ENCODE measurements at regions not wholly inside any gene's neighbourhood (a gene's known extent, or its start where the extent isn't known, plus 50 kb on each side); places are given as distances from the start of the nearest gene placed in this dataset.
"Not testable (repeated sequence)": the region's sequence is repeated elsewhere in the genome, so short reads cannot be mapped to it uniquely, and the experiment has no call there.

GRCh38 chr17:14547556-14547955 lies 246.7 kb downstream of the HS3ST3B1 start:
- DNase-seq (ENCODE audit: low read depth in 2 of 2), result no peak

DNA sequence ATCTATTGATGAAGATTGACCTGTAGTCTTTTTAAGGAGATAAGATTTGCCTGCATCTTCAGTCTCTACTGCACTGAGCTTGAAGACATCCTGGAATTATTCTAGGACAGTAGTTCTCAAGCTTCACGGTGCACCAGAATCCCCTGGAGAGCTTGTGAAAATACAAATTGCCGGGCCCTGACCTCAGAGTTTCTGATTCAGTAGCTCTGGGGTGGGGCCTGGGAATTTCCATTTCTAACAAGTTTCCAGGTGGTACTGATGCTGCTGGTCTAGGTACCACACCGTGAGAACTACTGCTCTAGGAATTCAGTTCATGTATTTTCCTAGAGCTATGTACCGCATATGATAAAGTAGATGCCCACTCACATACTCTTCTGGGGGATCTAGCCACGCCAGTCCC lies 246.1 kb downstream of the HS3ST3B1 start:
- no peak for DNase-seq (ENCODE audit: low read depth in 2 of 2)

DNA sequence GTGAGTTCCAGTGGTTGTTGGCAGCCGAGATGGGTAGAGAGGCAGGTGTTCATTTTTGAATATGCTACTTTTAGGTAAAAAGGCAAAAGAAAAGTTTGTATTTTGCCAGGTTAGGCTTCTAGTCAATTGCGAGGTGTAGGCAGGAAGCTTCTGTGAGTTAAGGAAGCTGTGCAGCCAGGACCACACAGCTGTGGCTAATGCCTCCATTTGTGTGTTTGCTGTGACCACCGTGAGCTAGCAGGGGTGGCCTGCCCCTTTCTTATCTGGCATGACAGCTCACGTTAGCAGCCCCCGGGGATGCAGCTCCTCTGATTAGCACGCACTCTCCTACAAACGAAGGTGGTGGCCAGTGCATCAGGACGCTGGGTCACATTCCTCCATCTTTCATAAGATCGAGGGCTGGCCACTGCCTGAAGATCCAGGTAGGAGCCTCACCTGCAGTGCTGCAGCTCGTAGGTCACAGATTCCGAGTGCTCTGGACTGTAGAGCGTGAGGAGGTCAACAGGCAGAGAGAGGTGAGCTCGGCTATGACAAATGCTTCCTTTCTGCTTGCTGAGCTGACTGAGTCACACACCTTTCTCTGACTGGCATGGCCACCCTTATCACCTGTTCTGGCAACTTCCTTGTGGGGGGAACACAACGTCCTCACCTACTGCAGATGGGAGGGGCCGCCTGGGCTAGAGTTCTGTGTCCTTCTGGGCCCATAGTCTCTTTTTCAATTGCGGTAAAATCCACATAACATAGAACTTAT lies 244.4 kb downstream of the HS3ST3B1 start:
- DNase-seq (ENCODE audit: low read depth in 2 of 2), result no peak

DNA sequence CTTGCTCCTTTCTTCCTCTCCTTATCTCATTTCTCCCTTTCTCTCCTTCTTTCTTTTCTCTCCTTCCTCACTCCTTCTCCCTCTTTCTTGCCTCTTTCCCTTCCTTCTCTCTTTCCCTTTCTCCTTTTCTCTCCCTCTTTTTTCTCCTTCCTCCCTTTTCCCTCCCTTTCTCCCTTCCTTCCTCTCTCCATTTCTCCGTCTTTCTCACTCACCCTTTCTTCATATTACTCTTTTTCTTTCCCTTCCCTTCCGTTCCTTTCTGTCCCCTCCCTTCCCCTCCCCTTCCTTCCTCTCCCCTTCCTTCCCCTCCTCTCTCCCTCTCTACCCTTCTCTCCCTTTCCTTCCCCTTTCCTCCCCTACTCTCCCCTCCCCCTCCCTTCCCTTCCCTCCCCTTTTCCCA lies 240.8 kb downstream of the HS3ST3B1 start:
- DNase-seq (ENCODE audit: low read depth in 2 of 2), result no peak

GRCh38 chr17:14539801-14540200 lies 238.9 kb downstream of the HS3ST3B1 start:
- DNase-seq (ENCODE audit: low read depth in 2 of 2), result no peak

DNA sequence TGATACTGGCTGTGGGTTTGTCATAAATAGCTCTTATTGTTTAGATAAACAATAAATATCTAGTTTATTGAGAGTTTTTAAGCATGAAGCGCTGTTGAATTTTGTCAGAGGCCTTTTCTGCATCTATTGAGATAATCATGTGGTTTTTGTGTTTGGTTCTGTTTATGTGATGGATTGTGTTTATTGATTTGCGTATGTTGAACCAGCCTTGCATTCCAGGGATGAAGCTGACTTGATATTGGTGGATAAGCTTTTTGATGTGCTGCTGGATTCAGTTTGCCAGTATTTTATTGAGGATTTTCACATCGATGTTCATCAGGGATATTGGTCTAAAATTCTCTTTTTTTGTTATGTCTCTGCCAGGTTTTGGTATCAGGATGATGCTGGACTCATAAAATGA lies 231.4 kb downstream of the HS3ST3B1 start:
- not testable (repeated sequence) for DNase-seq (ENCODE audit: low read depth in 2 of 2)

DNA sequence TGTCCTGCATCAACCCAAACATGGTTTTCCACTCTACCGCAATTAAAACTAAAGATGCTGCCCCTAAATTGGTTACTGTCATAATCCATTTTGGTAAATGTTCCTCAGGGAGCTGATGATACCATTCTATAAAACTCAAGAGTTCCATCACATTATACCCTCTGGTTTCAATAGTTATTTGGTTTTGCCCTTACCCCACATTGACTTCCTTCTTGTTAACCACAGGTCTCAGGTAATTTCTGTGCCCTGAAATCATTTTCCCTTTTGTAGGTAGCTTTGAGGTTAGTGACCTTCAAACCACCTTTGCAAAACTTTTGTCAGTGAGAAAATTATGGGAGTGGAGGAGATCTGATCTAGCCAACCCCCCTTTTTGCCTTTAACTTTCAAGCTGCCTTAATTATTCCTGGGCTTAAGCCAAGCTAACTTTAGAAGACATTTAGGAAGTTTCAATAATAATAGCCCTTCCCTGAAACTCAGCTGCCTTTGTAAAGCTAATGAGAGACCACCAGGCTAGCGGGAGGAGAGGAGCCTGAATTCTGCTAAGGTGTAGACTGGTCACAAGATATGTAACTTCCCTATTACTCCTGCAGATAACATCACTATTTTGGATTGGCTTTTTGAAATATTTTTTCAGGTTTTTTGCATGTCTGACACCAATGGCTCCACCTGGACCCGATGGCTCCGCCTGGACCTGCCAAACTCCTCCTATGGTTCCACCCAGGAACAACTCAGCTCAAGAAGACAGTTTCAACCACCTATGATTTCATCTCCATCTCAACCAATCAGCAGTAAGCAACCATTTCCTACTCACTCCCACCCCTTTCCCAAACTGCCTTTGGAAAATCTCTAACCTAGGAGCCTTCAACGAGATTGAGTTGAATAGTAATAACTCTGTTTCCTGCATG lies 224.9 kb downstream of the HS3ST3B1 start:
- no peak for DNase-seq (ENCODE audit: low read depth in 2 of 2)

- no peak for DNase-seq (ENCODE audit: low read depth in 2 of 2)
Measured at GRCh38 chr17:14522795-14523387, 222.0 kb downstream of the HS3ST3B1 start.

DNA sequence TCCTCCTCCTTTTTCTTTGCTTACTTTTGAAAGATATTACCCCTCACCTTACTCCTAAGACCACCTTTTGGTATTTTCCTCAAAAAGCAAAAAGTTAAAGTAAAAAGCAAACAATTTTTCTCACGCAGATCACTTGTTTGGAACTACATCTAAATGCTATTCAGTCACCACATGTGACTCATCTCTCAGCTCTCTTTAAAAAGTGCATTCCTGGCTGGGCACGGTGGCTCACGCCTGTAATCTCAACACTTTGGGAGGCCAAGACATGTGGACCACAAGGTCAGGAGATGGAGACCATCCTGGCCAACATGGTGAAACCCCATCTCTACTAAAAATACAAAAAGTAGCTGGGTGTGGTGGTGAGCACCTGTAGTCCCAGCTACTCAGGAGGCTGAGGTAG lies 218.0 kb downstream of the HS3ST3B1 start:
- DNase-seq (ENCODE audit: low read depth in 2 of 2), result not testable (repeated sequence)

GRCh38 chr17:14514973-14515372 lies 214.1 kb downstream of the HS3ST3B1 start:
- DNase-seq (ENCODE audit: low read depth in 2 of 2), result no peak

DNA sequence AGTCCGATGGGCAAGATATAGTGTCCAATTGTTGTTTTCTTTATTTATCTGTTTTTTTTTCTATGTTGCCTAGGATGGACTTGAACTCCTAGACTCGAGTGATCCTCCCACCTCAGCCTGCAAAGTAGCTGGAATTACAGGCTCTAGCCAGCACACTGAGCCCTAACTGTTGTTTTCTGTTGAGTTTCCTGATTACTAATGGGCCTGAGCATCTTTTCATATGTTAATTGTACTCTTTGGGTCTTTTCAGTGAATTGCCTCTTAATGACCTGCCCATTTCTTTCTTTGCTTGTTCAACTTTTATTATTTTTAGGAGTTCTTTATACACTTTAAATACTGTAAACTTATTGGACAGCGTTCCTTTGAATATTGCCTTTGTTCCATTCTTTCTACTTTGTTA lies 213.0 kb downstream of the HS3ST3B1 start:
- DNase-seq (ENCODE audit: low read depth in 2 of 2), result no peak

DNA sequence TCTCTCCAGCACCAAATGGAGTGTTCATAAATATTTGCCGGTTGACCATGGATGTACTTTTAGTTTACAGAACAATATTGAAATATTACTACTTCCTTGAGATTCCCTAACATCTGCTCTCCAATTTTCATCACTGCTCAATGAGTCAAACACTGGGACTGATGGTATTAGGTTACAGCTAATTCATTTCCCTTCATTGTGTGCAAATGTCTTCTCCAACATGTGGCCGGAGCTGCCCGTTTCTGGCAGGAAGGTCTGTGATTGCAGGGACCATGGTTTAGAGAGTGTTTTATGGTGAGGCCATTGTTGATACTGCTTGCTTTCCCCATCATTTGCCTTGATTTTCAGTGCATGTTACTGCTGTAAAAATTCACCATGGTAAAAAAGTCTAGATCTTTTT lies 209.3 kb downstream of the HS3ST3B1 start:
- DNase-seq (ENCODE audit: low read depth in 2 of 2), result no peak

DNA sequence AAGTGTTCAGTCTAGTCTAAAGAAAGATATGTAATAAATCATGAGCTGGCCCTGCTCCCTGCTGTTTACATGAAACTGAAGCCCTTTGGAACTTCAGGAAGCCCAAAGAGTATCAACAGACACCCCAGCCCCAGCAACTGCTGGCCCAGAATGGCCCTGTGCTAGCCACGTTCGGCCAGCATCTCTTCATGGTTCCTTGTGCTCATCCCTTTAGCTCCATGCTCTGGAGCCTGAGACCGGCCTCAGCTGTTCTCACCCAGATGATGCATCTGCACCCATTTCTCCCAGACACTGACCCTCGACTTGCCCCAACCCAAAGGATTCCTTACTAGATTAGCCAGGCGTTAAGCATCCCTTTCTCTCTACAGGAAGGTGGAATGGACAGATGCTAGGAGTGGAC lies 207.3 kb downstream of the HS3ST3B1 start:
- no peak for DNase-seq (ENCODE audit: low read depth in 2 of 2)

GRCh38 chr17:14506364-14506763 lies 205.5 kb downstream of the HS3ST3B1 start:
- DNase-seq (ENCODE audit: low read depth in 2 of 2), result no peak

- DNase-seq (ENCODE audit: low read depth in 2 of 2), result no peak
Measured at GRCh38 chr17:14505606-14506005, 204.7 kb downstream of the HS3ST3B1 start.

DNA sequence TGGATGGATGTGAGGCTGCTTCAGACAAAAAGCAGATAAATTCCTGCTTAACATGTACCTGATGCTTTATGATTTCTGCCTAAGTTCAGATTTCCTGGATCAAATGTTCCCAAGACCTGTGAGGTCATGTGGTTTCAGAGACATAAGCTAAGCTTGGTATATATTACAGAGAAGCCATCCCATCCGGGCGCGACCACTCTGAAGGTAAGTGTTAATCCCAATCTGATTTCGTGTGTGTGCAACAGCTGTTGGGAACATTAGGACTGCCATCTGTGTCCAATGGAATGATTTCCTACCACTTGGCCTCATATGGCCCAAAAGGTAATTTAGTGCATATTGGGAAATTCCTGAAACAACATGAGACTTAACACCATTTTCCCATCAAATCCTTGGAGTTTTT lies 199.1 kb downstream of the HS3ST3B1 start:
- DNase-seq (ENCODE audit: low read depth in 2 of 2), result no peak

- DNase-seq (ENCODE audit: low read depth in 2 of 2), result no peak
Measured at GRCh38 chr17:14498812-14499211, 197.9 kb downstream of the HS3ST3B1 start.

GRCh38 chr17:14494161-14494560 lies 193.3 kb downstream of the HS3ST3B1 start:
- DNase-seq (ENCODE audit: low read depth in 2 of 2), result no peak

GRCh38 chr17:14489986-14490385 lies 189.1 kb downstream of the HS3ST3B1 start:
- no peak for DNase-seq (ENCODE audit: low read depth in 2 of 2)

DNA sequence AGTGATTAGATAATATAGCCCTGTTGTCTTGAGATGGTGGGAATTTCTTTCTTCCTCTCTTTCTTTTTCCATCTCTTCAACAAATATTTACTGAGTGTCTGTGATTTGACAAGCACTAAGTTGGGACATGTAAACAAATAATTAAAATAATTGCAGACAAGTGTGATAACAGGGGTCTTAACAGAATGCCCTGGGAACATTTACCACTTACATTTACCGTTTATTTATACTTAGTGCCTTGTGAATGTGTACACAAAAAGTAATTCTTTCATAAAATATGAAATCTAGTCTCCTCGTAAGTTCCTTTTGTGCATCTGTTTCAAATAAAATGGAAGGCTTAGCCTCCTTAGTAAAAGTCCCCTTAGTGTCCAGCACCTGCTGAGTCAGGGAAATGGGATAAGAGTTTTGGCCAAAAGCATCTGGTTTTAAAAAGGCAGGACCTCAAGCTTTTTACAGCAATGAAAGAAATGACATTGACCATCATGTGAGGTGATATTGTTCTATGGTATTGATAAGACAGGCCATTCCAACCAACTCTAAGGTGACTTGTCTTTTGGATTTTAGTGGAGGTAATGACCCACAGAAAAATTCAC lies 188.2 kb downstream of the HS3ST3B1 start:
- no peak for DNase-seq (ENCODE audit: low read depth in 2 of 2)

- no peak for DNase-seq (ENCODE audit: low read depth in 2 of 2)
Measured at GRCh38 chr17:14487068-14487467, 186.2 kb downstream of the HS3ST3B1 start.

GRCh38 chr17:14482715-14483114 lies 181.8 kb downstream of the HS3ST3B1 start:
- DNase-seq (ENCODE audit: low read depth in 2 of 2), result no peak
